Neuron (in vitro differentiated cells): ENCODE measurements at regions not wholly inside any gene's neighbourhood (a gene's known extent, or its start where the extent isn't known, plus 50 kb on each side); places are given as distances from the start of the nearest gene placed in this dataset.
"Not testable (repeated sequence)": the region's sequence is repeated elsewhere in the genome, so short reads cannot be mapped to it uniquely, and the experiment has no call there.

Experiments
- H2AFZ ChIP-seq: one replicate; pipeline ENCODE4 v1.6.1; 2013; ENCODE audit warnings: low read depth, mild to moderate bottlenecking, inconsistent platforms, low read length, moderate library complexity
- H3K27me3 ChIP-seq: one replicate; pipeline ENCODE4 v1.6.1; 2013; ENCODE audit warnings: low read length; ENCODE audit not compliant: insufficient read depth
- H3K36me3 ChIP-seq: one replicate; pipeline ENCODE4 v1.6.1; 2013; ENCODE audit warnings: low read length; ENCODE audit not compliant: insufficient read depth
- H3K4me1 ChIP-seq: one replicate; pipeline ENCODE4 v1.6.1; 2013; ENCODE audit warnings: low read length; ENCODE audit not compliant: insufficient read depth
- H3K4me3 ChIP-seq: 2 replicates; pipeline ENCODE4 v1.5.1; 2013; ENCODE audit warnings: mild to moderate bottlenecking, low read length, moderate library complexity
- H3K9me3 ChIP-seq: one replicate; pipeline ENCODE4 v1.6.1; 2013; ENCODE audit warnings: low read length

DNA sequence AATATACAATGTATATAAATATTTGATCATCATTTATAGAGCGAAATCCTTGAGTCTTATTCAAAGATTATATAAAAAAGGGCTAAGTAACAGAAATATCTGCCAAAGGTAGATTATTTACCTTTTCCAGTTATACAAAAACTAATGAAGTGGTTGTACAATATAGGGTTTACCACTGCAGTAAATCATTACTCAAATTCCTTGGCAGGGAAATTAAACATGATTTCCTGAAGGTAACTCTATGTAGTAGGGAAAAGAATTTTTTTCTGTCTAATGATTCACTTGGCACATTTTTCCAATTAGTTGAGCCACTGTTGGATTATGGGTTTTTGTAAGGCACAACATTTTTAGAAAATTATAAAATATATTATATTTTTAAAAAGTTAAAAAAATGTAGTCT lies 129.6 kb downstream of the NR2F2 start:
- Histone ChIP-seq H3K9me3 (peaks cover 3% of the 10 kb centered on the region), H3K4me3 (no peak overlapping the region), H2AFZ (no peak overlapping the region), H3K4me1 (no peaks in the 10 kb centered on the region), H3K27me3 (peaks cover 11% of the 10 kb centered on the region), H3K36me3 (no peaks in the 10 kb centered on the region)

DNA sequence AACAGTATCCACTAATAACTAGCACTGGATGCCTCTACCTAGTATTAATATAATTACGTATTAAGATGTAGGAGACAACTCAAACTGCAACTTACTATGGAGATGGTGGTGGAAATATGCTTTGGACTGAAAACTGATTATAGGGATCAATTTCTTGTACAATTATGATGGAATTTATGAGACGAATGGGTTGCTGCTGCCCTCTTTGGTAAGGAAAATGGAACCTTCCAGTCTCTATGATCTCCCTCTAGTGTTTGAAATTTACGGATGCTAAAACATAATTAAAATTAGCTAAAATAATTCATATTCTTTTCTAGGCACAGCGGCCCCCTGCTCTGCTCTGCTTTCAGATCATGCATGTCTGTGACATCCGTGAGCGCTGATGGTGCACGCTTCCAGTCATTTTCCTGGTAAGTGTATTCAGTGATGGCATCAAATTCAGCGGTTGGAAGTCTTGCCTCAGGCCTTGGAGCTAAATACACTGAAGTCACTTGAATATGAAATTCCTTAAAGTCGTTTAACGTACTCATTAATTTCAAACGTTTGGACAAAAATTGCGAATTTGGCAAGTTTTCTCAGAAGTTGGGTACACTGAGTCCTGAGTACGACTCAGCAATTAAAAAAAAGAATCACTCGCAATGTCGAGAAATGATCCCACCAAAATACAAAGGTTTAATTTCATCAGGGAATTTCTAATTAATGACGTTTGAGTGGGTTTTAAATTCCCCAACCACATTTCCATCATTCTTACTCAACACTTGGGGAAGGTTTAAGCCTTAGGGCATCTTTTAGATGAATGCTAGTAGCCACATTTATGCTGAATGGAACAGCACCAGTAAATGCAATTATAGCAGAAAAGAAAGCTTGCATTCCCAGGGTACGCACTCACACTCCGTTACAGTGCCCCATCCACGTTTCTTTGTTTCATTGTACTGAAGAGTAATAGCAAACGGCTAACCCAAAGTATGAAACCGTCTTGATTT lies 132.6 kb downstream of the NR2F2 start:
- Histone ChIP-seq H2AFZ (no peak overlapping the region), H3K27me3 (peaks cover 4% of the 10 kb centered on the region), H3K9me3 (peaks cover 3% of the 10 kb centered on the region), H3K4me3 (no peak overlapping the region), H3K4me1 (peaks cover 3% of the 10 kb centered on the region), H3K36me3 (no peaks in the 10 kb centered on the region)

DNA sequence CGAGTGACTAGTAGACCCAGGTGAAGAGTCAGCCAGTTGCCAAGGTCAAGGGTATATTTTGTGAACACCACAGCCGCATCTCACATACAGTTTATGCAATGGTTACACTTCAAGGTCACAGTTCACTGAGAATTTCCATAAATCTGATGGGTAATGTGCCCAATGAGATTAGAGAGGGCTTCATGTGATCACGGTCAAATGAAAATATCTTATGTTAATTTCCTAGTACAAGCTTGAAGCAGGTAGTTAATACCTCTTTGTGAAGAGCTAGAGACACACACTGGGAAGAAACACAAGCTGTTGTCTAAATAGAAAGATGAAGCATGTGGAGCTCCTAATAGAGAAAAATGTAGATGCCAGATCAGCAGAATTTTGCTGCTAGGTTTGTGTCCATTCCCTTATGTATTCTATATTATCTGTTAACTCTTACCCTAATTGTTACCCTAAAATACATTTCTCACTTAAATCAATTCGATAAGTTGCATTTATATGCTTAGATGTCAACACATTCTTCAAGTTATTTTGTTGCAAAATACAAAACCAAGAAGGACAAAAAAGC lies 136.0 kb downstream of the NR2F2 start:
- no peak overlapping the region for H3K4me3 ChIP-seq
- no peaks in the 10 kb centered on the region for H3K9me3 ChIP-seq
- H2AFZ ChIP-seq = no peak overlapping the region
- no peaks in the 10 kb centered on the region for H3K36me3 ChIP-seq
- H3K4me1 ChIP-seq = peaks cover 3% of the 10 kb centered on the region
- peaks cover 3% of the 10 kb centered on the region for H3K27me3 ChIP-seq

DNA sequence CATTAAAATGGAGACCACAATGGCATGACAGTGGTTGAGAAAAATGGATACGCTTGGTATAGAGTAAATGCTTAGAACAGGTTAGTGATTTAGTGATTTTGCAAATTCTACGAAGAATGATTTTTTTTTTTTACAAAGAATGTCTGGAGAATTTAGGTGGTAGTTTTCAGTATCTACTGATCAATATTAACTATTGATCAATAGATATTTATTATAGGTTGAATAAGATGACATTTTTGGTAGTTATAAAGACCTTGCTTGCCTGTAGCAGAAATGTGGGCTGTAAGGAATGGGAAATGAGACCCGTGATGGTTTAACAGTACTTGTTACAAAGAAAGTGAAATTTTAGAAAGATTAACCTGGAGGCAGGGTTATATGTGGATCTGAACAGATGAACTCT lies 137.5 kb downstream of the NR2F2 start:
- H3K27me3 ChIP-seq = peaks cover 3% of the 10 kb centered on the region
- no peaks in the 10 kb centered on the region for H3K36me3 ChIP-seq
- no peaks in the 10 kb centered on the region for H3K9me3 ChIP-seq
- no peak overlapping the region for H3K4me3 ChIP-seq
- H3K4me1 ChIP-seq = peaks cover 3% of the 10 kb centered on the region
- no peak overlapping the region for H2AFZ ChIP-seq

DNA sequence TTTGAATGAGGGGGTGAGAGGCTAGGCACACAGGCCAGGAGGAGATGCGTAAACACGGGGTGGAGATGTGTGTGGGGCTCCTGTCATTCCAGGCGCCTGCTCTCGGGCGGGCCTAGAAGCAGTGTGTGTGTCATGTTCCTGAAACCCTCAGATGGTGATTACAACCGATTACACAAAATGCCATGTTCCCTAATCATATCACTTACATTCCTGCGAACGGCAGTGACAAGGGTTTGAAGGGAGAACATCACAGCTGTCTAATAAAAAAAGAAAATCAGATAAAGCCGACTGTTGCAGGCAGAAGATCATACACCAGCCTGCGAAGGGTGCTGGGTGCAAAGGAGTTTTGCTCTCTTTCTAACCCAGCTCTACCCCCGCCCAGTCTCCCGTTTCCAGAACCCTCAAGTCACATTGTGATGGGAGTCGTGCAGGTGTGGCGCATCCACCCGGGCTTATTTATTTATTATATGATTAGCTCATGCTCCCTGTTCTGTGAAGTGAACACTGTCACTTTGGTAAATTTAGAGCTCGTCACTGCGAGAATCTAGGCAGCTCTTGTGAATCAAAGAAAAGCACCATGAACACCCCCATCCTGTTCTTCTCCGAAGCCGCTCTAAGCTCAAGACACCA lies 140.3 kb downstream of the NR2F2 start:
- peaks cover 3% of the 10 kb centered on the region for H3K27me3 ChIP-seq
- no peak overlapping the region for H2AFZ ChIP-seq
- H3K4me1 ChIP-seq = peaks cover 3% of the 10 kb centered on the region
- H3K9me3 ChIP-seq = no peaks in the 10 kb centered on the region
- H3K4me3 ChIP-seq = no peak overlapping the region
- no peaks in the 10 kb centered on the region for H3K36me3 ChIP-seq

DNA sequence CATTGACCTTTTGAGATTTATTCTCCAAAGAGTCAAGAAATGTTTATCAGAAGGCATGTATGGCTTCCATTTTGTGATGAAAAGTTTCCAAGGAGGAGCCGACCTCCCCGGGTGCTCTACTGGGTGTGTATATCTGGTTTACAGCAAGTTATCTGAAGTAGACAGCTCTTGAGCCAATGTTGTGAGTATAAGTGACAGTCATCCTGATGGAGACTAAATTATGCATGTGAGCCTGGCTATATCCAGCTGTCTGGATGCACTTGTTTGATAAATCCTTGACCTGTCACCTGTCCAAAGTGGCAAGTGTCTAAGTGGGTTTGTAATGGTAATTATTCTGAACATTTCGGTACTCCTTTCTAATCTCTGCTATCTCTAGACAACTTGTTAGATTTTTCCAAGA lies 142.2 kb downstream of the NR2F2 start:
- Histone ChIP-seq H3K4me3 (no peak overlapping the region), H2AFZ (no peak overlapping the region), H3K36me3 (no peaks in the 10 kb centered on the region), H3K9me3 (no peaks in the 10 kb centered on the region), H3K4me1 (no peaks in the 10 kb centered on the region), H3K27me3 (peaks cover 3% of the 10 kb centered on the region)

DNA sequence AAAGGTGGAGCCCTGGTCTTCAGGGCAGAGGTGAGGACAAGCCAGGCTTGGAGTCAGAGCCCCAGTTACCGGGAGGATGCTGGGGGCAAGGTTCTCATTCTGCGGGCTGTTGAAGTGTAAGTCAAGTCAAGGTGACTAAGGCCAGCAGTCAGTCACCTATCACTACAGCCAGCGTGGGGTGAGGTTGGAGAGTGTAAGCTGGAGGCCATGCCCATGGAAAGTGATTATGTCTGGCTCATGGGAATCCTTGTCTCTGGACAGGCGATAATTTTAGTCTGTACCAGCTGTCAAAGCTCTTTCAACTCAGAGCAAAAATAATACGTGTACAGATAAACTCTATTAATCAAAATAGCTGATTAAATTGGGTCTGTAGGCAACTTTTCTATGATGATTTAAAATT lies 143.1 kb downstream of the NR2F2 start:
- Histone ChIP-seq H3K9me3 (no peaks in the 10 kb centered on the region), H3K27me3 (peaks cover 3% of the 10 kb centered on the region), H3K4me3 (no peak overlapping the region), H2AFZ (no peak overlapping the region), H3K36me3 (no peaks in the 10 kb centered on the region), H3K4me1 (no peaks in the 10 kb centered on the region)

DNA sequence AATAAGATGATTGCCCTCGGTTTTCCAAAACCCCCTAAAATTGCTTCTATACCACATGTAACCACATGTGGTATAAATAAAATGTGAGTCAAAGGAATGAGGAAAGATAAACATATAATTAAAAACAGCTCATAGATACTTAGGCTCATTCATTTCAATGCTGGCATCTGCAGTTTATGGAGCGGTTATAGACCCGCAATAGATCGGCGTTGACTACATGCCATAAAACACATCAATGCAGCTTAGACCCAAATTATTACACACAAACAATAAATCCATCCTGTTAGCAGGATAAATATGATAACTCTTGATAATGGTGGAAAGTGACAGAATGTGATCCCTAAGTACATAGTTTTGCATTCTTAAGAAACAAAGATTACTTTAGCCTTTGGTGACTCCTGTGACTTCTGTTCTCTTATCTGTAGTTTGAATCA lies 143.7 kb downstream of the NR2F2 start:
- Histone ChIP-seq H3K27me3 (peaks cover 3% of the 10 kb centered on the region), H3K36me3 (no peaks in the 10 kb centered on the region), H3K4me1 (no peaks in the 10 kb centered on the region), H3K4me3 (no peak overlapping the region), H3K9me3 (no peaks in the 10 kb centered on the region), H2AFZ (no peak overlapping the region)

DNA sequence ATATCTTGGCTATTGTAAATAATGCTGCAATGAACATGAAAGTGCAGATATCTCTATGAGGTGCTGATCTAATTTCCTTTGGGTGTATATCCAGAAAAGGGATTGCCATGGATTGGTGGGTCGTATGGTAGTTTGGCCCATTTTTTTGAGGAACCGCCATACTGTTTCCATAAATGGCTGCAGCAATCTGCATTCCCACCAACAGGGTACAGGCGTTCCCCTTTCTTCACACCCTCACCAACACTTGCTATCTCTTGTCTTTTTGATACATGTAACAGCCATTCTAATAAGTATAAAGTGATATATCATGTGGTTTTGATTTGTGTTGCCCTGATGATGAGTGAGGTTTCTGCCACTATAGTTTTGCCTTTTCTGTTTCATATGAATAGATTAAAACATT lies 146.7 kb downstream of the NR2F2 start:
- no peaks in the 10 kb centered on the region for H3K27me3 ChIP-seq
- H3K4me3 ChIP-seq = no peak overlapping the region
- no peaks in the 10 kb centered on the region for H3K36me3 ChIP-seq
- no peaks in the 10 kb centered on the region for H3K4me1 ChIP-seq
- H3K9me3 ChIP-seq = no peaks in the 10 kb centered on the region
- no peak overlapping the region for H2AFZ ChIP-seq

DNA sequence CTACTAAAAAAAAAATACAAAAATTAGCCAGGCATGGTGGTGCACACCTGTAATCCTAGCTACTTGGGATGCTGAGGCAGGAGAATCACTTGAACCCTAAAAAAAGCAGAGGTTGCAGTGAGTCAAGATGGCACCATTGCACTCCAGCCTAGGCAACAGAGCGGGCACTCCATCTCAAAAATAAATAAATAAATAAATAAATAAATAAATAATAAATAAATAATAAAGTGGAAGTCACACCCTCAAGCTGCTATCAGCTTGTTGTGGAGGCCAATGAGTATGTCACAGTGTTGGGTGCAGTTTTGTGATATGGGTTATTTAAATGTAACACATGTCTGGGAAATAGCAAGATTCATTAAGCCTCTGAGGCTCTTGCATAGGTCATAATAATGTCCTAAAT lies 153.9 kb downstream of the NR2F2 start:
- not testable (repeated sequence) for H3K4me3 ChIP-seq, H3K4me1 ChIP-seq, H2AFZ ChIP-seq, H3K27me3 ChIP-seq, H3K36me3 ChIP-seq, H3K9me3 ChIP-seq

DNA sequence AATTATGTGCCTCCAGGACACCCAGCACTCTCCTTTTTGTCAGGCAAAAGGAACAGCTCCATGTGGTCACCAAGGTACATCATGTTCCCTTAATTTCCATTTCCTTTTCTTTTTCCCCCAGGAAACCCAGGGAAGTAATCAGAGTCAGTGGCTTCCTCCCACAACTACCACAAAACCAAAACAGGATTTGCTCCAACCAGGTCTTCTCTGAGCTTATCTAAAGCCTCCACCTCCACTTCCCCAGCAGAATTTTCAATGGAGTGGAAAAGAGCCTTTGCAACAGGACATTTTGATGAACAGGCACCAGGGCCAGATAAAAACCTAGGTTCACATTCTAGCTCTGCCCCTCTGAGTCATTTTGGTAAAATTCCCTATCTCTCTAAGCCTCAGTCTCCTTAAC lies 154.3 kb downstream of the NR2F2 start:
- Histone ChIP-seq H2AFZ (no peak overlapping the region), H3K9me3 (no peaks in the 10 kb centered on the region), H3K27me3 (no peaks in the 10 kb centered on the region), H3K4me1 (no peaks in the 10 kb centered on the region), H3K4me3 (no peak overlapping the region), H3K36me3 (no peaks in the 10 kb centered on the region)

DNA sequence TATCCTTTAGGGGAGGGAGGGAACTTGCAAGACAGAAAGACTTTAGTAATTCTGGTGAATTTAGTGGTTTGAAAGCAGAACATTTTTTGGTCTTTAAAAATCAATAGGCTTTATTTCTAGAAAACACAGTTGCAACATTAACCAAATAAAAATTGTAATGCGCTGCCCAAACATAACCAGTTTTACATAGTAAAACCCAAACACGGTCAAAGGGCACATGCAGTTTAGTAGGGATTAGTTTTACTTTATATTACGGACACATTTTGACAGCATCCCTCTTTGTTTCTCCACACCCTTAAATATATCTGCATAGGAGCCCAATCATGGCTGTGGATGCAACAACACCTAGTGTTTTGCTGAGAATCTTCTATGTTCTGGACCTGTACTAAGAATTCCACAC lies 156.7 kb downstream of the NR2F2 start:
- H3K36me3 ChIP-seq = no peaks in the 10 kb centered on the region
- no peak overlapping the region for H2AFZ ChIP-seq
- H3K4me1 ChIP-seq = peaks cover under 1% of the 10 kb centered on the region
- no peaks in the 10 kb centered on the region for H3K9me3 ChIP-seq
- H3K4me3 ChIP-seq = no peak overlapping the region
- H3K27me3 ChIP-seq = no peaks in the 10 kb centered on the region

DNA sequence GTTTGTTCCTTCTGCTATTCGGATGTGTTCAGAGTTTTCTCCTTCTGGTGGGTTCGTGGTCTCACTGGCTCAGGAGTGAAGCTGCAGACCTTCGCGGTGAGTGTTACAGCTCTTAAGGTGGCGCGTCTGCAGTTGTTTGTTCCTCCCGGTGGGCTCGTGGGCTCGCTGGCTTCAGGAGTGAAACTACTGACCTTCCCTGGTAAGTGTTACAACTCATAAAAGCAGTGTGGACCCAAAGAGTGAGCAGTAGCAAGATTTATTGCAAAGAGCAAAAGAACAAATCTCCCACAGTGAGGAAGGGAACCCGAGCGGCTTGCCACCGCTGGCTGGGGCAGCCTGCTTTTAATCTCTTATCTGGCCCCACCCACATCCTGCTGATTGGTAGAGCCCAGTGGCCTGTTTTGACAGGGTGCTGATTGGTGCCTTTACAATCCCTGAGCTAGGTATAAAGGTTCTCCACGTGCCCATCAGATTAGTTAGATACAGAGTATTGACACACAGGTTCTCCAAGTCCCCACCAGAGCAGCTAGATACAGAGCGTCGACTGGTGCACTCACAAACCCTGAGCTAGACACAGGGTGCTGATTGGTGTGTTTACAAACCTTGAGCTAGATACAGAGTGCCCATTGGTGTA lies 160.7 kb downstream of the NR2F2 start:
- H2AFZ ChIP-seq, H3K36me3 ChIP-seq, H3K4me1 ChIP-seq, H3K27me3 ChIP-seq, H3K9me3 ChIP-seq: not testable (repeated sequence)
- H3K4me3 ChIP-seq = peak overlapping the region; percentile 51
